GM21381 (cell line): ENCODE measurements at regions not wholly inside any gene's neighbourhood (a gene's known extent, or its start where the extent isn't known, plus 50 kb on each side); places are given as distances from the start of the nearest gene placed in this dataset.

Experiments
- ATAC-seq: cut with Tn5 transposase; IDR thresholded peaks from one replicate; pipeline ENCODE4 v1.9.1; 2021; ENCODE audit warnings: mild to moderate bottlenecking, moderate library complexity; ENCODE audit not compliant: unreplicated experiment

DNA sequence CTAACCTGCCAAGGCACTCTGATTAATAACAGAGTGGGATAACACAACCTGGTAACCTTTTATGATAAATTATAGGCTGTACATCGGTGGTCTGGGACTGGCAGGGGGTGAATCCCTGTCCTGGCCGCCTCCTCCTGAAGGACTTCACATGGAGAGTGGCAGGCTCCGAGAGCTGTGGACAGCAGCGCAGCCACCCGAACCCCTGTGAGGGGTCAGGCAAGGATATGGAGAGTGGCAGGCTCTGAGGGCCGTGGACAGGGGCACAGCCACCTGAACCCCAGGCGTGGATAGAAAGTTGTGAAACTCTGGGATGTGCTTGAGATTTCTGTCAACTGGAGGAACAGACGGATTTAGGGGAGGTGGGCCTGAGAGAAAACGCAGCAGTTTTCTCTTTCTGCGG, 107.0 kb upstream of the MGMT start:
- no peak for ATAC-seq

DNA sequence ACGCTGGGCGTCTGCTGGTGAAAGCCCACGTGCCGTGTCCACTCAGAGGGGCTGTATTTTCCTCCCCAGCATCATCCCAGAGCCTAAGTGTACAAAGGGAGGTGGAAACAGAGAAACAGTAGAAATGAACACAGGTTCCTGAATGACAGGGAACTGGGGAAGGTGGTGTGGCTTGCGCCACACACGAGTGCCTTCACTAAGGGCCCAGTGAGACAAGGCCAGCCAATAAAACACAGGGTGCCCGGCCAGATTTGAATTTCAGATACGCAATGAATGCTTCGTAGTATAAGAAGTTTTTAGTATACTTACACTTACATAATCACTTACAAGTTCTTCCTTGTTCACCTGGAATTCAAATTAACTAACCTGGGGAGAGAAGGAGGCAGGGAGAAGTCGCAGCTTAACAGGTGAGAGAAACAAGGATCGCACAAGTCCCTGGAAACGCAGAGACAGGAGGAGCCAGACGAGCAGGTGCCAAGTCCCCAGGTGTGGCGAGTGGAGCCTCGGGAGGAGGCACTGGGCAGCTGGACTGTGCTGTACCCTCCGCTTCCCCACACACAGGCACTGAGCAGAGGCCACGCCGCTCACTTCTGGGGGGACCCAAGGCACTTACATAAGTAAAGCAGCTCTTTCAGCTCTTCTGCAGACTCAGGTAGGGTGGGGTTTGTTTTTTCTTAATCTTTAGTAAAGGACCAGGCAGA, 105.2 kb upstream of the MGMT start:
- no peak for ATAC-seq

DNA sequence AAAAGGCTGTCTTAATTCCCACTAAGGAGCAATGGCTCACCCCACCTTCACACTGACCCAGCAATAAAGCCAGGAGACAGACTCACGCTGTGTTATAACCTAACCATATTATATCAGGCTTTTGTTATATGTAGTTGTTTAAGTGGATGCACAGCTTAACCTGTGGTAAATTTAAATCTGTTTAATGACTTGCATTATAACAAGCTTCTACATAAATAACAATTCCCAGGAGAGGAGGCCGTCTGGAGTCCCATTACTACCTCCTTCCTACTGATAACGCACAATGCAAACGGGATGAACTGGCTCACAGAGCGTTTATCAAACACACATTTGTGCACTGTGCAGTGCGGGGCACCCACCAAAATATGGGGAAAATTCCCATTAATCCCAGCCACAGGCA, 102.1 kb upstream of the MGMT start:
- ATAC-seq, result no peak

DNA sequence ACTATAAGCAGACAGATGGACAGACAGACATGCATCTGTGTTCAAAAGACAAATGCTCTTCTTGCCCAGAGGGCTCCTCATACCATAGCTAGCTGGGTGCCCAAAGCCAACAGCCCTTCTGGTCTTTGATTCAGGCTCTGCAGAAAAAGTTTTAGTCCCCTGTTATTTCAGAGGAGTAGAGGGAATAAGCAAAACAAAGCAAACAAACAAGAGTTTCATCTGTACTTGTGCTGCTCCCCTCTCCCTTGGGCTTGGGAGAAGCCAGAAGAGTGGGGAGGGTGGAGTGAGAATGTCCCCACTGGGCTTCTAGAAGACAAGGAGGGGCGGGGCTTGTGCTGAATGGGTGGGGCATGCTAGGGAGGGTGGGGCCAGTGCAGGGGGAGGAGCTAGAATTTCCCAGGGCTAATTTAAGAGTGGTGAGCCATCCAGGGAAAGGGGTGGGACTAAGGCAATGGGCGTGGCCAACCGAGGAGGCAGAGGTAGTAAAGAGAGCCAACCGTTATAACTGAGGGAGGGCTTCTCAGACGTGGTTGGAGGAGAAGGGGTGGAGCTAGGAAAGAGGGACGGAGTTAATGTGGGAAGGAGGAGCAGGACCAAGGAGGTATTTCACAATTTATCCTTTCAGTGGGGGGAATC, 101.2 kb upstream of the MGMT start:
- no peak for ATAC-seq

DNA sequence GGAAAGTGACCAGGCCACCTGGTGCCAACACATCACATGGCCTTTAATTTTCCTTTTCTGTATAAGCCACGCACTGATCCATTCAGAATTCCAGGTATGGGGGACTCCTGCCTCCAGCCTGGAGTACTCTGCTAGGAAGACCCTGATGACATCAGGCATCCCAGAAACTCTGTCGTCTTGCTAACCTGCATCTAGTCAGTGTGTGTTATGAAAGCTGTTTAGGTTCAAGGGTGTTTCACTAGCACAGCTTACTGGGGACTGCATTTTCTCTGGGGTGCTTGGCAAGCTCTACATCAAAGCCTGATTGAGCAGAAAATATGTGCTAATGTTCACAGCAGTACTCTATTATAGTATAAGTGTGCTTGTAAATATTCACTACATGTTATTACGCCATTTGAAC, 100.6 kb upstream of the MGMT start:
- ATAC-seq, result no peak

DNA sequence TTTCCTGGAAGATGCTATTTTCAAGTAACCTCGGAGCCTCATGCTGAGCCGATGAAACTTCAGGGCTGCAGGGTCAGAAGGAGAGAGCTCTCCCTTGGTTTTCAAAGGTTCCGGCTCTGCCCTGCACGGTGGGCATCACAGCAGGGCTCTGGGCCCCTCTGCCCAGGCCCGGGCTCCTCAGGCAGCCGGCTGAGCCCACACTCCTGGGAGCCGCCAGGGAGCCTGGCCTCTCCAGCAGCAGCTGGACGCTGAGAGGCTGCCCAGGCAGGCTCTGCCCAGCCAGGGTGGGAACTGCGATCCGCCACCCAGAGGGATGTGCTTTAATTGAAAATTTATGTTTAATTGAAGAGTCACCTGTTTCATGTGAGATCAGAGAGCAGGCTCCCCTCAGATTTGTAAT, 97.5 kb upstream of the MGMT start:
- ATAC-seq, result no peak

DNA sequence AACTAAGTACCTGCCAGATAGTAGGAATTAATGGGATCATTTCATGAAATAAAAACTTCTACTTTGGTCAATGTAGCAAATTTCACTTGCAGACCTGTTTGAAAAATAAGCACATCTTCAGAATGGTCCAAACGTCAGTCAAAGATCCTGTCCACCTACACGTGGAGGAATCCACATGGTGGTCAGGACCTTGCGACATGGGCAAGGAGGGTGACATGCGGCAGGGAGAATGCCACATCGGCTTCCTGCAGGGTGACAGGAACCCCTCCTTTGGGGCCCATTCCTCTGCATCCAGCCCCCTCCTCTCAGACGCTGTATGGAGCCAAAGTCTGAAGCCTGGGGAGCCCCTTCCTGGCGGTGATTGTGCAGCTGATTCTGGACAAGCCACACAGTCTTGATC, 95.5 kb upstream of the MGMT start:
- no peak for ATAC-seq

DNA sequence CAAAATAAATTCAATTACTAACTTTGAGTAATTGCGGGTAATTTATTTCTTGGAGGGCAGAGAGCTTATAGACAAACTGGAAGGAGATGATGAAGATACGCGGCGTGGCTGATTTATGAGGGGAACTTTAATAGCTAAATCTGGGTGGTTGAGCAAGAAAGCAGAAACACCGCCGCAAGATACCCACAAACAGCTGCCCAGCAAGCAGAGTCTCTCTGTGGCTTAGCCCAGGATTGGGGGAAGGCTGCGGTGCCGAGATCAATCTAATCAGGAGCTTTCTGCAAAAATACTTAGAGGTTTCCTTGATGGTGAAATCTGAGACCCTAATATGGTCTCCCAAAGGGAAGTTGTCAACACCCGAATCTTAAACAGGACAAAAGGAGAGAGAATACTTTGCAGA, 94.9 kb upstream of the MGMT start:
- no peak for ATAC-seq

DNA sequence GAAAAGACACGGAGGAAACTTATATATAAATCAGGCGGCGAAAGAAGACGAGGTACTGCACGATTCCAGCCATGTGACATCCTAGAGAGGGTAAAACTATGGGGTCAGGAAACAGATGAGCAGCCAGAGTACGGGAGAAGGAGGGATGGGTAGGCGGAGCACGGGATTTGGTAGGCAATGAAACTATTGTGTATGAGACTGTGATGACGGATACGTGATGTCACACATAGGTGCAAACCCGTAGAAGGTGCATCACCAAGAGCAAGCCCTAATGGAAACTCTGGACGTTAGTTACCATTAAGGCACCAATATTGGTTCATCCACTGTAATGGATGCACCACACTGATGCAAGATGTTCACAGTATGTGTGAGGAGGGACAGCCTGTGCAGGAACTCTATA, 93.8 kb upstream of the MGMT start:
- no peak for ATAC-seq

DNA sequence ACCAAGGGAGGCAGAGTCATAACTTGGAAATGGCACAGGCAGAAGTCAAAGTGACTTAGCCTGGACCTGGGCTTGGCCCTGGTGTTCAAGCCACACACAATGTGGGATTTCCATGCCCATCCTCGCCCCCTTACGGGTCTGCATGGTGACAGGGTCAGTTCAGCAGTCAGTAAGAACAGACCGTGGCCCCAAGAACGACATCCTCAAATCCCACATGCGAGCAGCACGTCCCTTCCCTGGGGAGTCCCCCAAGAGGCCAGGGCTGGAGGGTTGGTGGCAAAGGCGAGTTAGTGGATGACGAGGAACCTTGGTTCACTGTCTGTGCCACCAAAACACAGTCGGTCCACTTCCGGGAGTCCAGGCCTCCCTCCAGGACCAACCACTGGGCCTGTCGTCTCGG, 93.3 kb upstream of the MGMT start:
- ATAC-seq, result no peak

DNA sequence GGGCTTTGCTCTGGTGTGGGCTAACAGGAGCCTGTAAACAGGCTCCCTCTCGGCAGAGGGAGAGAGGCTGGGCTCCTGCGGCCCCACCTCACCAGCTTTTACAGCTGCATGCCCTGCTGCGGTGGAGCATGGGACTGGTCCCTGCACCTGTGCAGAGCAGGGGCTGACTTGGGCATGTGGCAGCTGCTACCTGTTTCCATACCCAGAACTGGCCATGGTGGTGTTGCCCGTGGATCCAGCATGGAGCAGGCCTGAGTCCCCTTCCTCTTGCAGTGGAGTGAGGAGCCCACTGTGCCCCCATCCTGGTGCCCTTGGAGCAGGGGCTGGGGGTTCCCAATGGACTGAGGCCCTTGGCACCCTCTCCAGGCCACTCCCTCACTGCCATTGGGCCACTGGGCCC, 91.9 kb upstream of the MGMT start:
- no peak for ATAC-seq

DNA sequence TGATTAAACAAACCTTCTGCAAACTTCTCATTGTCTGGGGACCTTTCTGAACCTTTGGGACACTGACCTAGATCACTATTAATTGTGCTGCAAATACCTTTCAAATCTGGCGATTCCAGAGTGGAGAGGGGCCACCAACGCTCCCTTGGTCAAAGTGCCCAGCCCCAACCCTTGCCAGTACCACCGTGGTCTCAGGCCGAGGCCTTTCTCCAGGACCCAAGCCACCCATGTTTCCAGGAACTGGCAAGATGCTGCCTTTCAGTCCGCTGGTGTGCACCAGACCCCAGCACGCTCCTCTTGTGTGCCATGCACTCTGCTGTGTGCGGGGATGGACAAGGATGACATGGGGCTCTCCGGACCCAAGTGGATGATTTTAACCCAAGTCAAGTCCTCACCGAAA, 91.1 kb upstream of the MGMT start:
- ATAC-seq, result no peak

DNA sequence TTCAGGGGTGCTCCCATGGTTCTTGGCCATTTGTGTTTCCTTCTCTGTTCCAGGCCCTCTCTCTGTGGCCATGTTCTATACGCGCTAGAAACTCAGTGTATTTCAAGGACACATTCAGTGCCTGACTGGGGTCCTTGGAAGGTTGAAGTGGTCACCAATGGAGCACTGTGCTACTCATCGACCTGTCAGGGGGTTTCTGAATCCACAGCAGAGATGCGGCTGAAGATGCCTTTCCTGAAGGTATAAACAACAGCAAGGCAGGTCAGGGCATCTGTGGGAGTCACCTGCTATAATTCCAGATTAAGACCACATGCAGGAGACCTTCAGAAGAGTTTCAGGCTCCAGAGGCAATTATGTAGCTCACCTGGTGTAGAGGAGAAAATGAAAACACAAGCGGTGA, 86.8 kb upstream of the MGMT start:
- no peak for ATAC-seq

DNA sequence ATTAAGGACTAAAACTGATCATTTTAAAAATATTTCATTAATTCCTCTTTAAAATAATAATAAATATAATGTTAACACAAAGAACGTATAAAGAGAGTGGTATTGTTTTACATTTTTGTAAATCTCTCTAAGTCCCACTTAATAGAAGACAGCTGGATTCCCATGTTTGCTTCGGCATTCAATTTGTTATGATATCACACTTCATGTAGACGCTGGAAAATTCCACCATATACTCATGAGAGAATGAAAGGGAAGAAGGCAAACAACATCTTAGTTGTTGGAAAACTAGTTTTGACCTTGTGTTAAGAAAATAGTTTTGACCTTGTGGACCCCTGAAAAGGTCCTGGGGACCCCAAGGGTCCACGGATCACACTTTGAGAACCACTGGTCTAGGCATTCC, 85.3 kb upstream of the MGMT start:
- no peak for ATAC-seq

DNA sequence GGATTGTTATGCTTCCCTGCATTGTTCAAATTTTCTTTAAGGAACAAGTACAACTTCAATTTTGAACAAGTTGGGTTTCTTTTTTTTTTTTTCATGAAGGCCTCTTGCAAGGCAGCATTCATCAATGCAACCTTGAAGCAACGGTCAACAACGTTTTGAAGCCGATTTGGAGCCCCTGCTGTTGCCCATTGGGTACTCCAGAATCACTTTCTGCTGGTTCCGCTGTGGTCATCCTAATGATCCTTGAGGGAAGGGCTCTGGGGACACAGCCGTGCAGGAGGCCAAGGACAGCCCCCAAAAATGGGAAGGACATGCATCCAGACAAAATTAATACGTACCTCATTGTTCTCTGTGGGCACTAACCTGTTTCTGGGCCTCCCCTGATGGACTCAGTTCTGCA, 84.6 kb upstream of the MGMT start:
- ATAC-seq, result no peak

DNA sequence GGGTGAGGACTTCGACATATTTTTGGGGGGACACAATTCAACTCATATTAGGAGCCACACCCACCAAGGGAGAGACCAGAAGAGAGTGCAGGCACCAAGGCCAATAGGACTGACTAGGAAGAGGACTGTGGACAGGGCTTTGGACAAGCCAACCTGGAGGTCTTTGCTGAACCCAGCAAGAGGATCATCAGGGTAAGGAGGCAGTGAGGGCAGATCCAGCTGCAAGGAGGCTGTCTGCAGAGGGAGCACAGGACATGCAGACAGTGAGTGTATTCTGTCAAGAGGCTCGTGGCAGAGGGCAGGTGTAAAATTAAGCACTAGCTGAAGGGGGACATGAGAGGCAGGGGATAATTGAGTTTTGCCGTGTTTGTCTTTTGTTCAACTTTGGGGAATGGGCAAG, 83.4 kb upstream of the MGMT start:
- no peak for ATAC-seq

DNA sequence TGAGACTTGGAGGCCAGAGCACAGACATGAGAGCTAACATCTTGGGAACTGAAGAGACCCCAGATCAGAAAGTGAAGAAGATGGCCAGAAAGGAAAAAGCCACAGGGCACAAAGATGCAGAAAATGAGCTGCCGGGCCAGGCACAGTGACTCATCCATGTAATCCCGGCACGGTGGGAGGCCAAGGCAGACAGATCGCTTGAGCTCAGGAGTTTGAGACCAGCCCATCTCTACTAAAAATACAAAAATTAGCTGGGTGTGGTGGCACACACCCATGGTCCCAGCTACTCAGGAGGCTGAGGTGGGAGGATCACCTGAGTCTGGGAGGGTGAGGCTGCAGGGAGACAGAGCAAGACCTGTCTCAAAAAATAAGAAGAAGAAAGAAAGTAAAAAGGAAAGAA, 81.4 kb upstream of the MGMT start:
- no peak for ATAC-seq

DNA sequence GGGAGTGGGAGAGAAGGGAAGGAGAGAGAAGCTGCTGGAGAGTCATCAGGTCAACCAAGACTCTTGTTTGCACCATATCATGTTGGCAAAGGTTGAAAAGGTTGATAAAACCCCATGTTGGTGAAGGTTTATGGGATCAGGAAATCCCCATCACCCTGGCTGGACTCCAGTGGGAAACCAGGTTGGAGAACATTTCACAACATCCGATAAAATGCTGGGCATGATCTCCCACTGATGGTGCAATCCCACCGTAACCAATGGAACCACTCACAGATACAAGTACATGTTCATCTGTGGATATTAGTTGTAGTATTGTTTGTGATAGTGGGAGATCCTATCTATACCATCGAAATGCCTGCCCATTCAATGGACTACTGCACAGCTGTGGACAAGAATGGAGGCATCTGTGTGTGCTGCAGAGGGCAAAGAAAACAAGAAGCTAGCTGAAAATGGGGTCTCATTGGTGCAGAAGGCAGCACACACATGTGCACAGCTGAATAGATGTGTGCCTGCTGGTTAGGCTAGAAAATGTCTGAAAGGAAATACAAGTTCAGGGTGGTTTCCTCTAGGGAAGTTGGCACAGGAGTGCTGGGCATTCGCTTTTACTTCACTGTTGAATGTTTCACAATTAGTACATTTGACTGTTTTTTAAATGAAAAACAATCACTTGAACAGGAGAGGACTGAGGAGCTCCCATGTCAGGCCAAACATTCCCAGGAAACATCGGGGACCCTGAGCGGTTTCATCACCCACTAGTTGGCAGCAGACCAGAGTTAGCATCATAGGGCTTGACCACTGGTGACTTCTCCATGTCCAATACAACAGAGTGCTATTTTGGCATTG, 80.4 kb upstream of the MGMT start:
- no peak for ATAC-seq

DNA sequence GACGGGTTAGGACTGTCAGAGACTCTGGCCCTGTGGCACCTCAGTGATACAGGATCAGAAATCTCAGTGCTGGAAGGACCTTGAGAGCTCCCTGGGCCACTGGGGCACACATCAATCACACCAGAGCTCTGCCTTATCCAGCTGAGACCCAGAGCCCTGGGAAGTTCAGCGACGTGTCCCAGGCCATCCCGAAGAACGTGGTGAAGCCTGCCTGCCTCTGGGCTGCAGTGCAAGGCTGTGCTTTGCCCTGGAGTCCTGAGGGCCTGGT, 79.8 kb upstream of the MGMT start:
- ATAC-seq, result no peak

DNA sequence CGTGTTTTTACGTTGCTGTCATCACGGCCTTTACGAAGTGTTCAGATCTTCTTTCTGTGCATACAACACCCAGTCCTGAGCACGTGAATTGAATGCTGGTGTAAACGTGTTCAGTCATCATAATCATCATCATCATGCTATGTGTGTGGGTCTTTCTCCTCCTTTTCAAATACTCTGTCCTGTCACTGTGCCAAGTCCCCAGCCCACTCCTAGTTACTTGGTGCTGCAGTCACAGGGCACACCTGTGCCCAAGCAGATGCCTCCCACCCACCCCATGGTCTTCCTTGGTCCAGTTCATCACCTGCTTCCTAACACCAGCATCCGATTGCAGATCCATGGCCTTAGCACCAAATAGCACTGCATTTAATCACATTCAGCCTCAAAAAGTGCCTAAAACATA, 78.6 kb upstream of the MGMT start:
- no peak for ATAC-seq

DNA sequence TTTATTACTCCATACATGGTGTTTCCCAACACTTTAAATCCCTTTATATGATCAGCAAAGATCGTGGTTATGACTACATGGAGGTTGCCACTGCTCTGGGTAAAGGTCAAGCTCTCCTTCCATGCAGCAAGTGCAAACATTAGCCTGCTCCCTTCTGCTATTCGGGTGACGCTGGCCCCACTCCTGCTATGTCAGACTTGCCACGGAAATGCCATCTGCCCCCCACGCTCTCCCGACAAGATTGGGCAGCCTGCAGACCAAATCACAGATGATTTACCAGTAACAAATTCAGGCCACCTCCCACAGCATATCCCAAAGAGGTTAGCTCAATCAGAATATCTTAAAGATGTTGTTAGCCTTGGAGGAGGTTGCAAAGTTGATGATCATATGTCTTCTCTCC, 77.8 kb upstream of the MGMT start:
- no peak for ATAC-seq

DNA sequence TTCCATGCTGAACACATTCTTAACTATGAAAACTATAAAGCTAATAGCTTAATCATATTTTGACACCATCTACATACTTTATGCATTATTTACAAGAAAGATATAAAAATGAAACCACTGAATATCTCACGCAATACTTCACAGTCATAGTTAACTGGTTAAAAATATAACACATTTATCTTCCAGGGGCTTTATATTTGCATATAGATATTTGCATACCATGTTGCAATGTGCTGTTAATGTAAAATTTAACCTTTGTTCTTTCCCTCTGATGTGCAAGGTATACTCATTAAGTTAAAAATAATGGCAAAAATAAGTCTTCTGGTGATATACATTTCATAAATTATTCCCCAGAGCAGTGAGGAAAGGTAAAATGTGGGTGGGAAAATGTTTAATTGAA, 76.9 kb upstream of the MGMT start:
- no peak for ATAC-seq

DNA sequence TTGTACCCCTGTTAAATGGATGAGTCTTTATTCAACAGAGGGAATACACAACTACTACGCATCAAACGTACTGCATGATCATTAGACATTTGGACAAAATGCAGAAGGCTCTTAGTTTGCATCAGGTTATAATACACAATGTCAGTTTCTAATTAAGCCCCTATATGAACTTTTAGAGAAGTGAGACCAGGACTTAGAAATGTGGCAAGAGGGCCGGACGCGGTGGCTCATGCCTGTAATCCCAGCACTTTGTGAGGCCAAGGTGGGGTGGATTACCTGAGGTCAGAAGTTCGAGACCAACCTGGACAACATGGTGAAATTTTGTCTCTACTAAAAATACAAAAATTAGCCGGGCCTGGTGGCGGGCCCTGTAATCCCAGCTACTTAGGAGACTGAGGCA, 76.3 kb upstream of the MGMT start:
- ATAC-seq, result no peak
